CD14-positive monocyte (primary cell): ENCODE measurements at regions not wholly inside any gene's neighbourhood (a gene's known extent, or its start where the extent isn't known, plus 50 kb on each side); places are given as distances from the start of the nearest gene placed in this dataset.

Experiments used
- DNase-seq, 3 donors: peaks; one replicate each; pipeline ENCODE4 v3.0.0-alpha.2; 2011 to 2022
- H2AFZ ChIP-seq: 2 replicates; pipeline ENCODE4 v1.6.0; 2012; ENCODE audit warnings: mild to moderate bottlenecking, low read depth, low read length, inconsistent platforms; ENCODE audit not compliant: insufficient read depth, poor library complexity, severe bottlenecking
- H3K27ac ChIP-seq, 2 donors: 1 replicate in 1 of 2; 2 replicates in 1 of 2; pipeline ENCODE4 v1.5.1; 2012 to 2013; ENCODE audit warnings: low read length in 2 of 2, control low read depth in 1 of 2, inconsistent platforms in 1 of 2, low read depth in 1 of 2, mild to moderate bottlenecking in 1 of 2
- H3K27me3 ChIP-seq, 2 donors: one replicate each; pipeline versions ENCODE4 v1.6.0 to v1.6.1; 2011 to 2013; ENCODE audit warnings: low read length in 2 of 2; ENCODE audit not compliant: control insufficient read depth in 2 of 2, insufficient read depth in 2 of 2
- H3K36me3 ChIP-seq, 2 donors: replicated peaks in 1 of 2; 1 replicate in 1 of 2; 2 replicates in 1 of 2; pipeline versions ENCODE4 v1.5.1 to v1.6.1; 2012 to 2013; ENCODE audit warnings: low read length in 2 of 2, control low read depth in 1 of 2, inconsistent platforms in 1 of 2, mild to moderate bottlenecking in 1 of 2; ENCODE audit not compliant: insufficient read depth in 2 of 2, control insufficient read depth in 1 of 2
- H3K4me1 ChIP-seq, 2 donors: 1 replicate in 1 of 2; 2 replicates in 1 of 2; pipeline versions ENCODE4 v1.5.1 to v1.6.1; 2012 to 2013; ENCODE audit warnings: low read length in 2 of 2, control low read depth in 1 of 2, inconsistent platforms in 1 of 2, mild to moderate bottlenecking in 1 of 2, moderate library complexity in 1 of 2; ENCODE audit not compliant: insufficient read depth in 2 of 2, control insufficient read depth in 1 of 2
- H3K4me2 ChIP-seq: replicated peaks from 2 replicates; pipeline ENCODE3; 2012; ENCODE audit warnings: low read length, moderate library complexity, mild to moderate bottlenecking; ENCODE audit not compliant: poor library complexity, severe bottlenecking; ENCODE audit errors: extremely low read depth
- H3K4me3 ChIP-seq, 3 experiments: fragments of 200-600 bp in 1 of 3; sonication (generic) in 1 of 3; replicated peaks in 1 of 3; 1 replicate in 2 of 3; 2 replicates in 1 of 3; pipeline ENCODE4 v1.5.1; 2011 to 2013; ENCODE audit warnings: low read length in 3 of 3, mild to moderate bottlenecking in 3 of 3, control low read depth in 2 of 3, low read depth in 2 of 3, inconsistent platforms in 1 of 3, moderate library complexity in 1 of 3
- H3K79me2 ChIP-seq: 2 replicates; pipeline ENCODE4 v1.6.0; 2012; ENCODE audit warnings: mild to moderate bottlenecking, control low read depth, inconsistent platforms, low read length, moderate library complexity; ENCODE audit not compliant: insufficient read depth
- H3K9ac ChIP-seq: 2 replicates; pipeline ENCODE4 v1.6.0; 2017; ENCODE audit warnings: low read length, mild to moderate bottlenecking; ENCODE audit not compliant: insufficient read depth, poor library complexity, severe bottlenecking
- H3K9me3 ChIP-seq, 2 donors: replicated peaks in 1 of 2; 1 replicate in 1 of 2; 2 replicates in 1 of 2; pipeline versions ENCODE4 v1.5.1 to v1.6.1; 2012 to 2013; ENCODE audit warnings: low read length in 2 of 2, control low read depth in 1 of 2; ENCODE audit not compliant: control insufficient read depth in 1 of 2, insufficient read depth in 1 of 2
- H4K20me1 ChIP-seq: 2 replicates; pipeline ENCODE4 v1.6.0; 2012; ENCODE audit warnings: mild to moderate bottlenecking, low read length, control low read depth, moderate library complexity; ENCODE audit not compliant: insufficient read depth
- H3K27ac Mint-ChIP-seq, 7 donors: one replicate each; pipeline ENCODE4 v1.8.0; 2020; ENCODE audit warnings: mild to moderate bottlenecking in 7 of 7, mixed read lengths in 7 of 7, moderate library complexity in 6 of 7, inconsistent platforms in 2 of 7
- H3K27me3 Mint-ChIP-seq, 3 donors: one replicate each; pipeline ENCODE4 v1.8.0; 2021 to 2022; ENCODE audit warnings: low read depth in 3 of 3, mild to moderate bottlenecking in 3 of 3, mixed read lengths in 3 of 3, moderate library complexity in 3 of 3, inconsistent platforms in 1 of 3
- H3K36me3 Mint-ChIP-seq, 2 donors: one replicate each; pipeline ENCODE4 v1.8.0; 2020; ENCODE audit warnings: mixed read lengths in 2 of 2, inconsistent platforms in 1 of 2, mild to moderate bottlenecking in 1 of 2
- H3K4me1 Mint-ChIP-seq: one replicate; pipeline ENCODE4 v1.8.0; 2020; ENCODE audit warnings: mild to moderate bottlenecking, mixed read lengths
- H3K4me3 Mint-ChIP-seq, 2 donors: one replicate each; pipeline ENCODE4 v1.8.0; 2020; ENCODE audit warnings: mild to moderate bottlenecking in 2 of 2, mixed read lengths in 2 of 2, moderate library complexity in 1 of 2
- H3K9me3 Mint-ChIP-seq, 7 donors: one replicate each; pipeline ENCODE4 v1.8.0; 2020 to 2022; ENCODE audit warnings: mixed read lengths in 7 of 7, mild to moderate bottlenecking in 6 of 7, moderate library complexity in 6 of 7, inconsistent platforms in 2 of 7
- WGBS: methylation state at CpG from one replicate; pipeline ENCODE4 v1.1.5; 2013; ENCODE audit warnings: missing lambda C conversion rate; ENCODE audit not compliant: insufficient coverage; 5-methylcytosine and 5-hydroxymethylcytosine counted together
- intact Hi-C, 2 donors: fragments of 100-400 bp; cut with micrococcal nuclease; formaldehyde crosslinking; loops; one replicate each; pipeline versions ENCODE4 v1.15.0 to v1.15.1; 2023
- TF ChIP-seq, protein P1 (sequence below): fragments of 200-600 bp; IDR thresholded peaks from one replicate; pipeline ENCODE4 v1.8.0; 2022; ENCODE audit warnings: antibody characterized with exemption, mild to moderate bottlenecking

DNA sequence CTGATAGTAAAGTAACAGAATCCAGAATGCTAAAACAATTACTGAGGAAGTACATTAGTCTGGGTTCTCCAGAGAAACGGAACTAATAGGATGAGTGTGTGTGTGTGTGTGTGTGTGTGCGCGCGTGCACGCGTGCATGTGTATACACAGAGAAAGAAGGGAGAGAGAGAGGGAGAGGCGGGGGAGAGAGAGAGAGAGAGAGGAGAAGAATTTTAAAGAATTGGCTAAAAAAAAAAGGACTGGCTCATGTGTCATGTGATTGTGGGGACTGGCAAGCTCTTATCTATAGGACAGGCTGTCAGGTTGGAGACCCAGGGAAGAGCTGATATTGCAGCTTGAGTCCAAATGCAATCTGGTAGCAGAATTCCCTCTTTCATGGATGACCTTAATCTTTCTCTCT lies 976.2 kb upstream of the CDH2 start:
- Histone ChIP-seq H3K9ac (no peak overlapping the region), H3K4me2 (no peak overlapping the region), H3K27ac (no peak overlapping the region), H2AFZ (no peak overlapping the region), H3K9me3 (no peaks in the 10 kb centered on the region), H3K36me3 (no peaks in the 10 kb centered on the region), H4K20me1 (no peaks in the 10 kb centered on the region), H3K4me3 (peak overlapping the region in 1 of 3 experiments; percentile 25), H3K4me1 (peaks cover under 1 to 6% of the 10 kb centered on the region in 2 donors), H3K27me3 (no peaks in the 10 kb centered on the region), H3K79me2 (no peaks in the 10 kb centered on the region)
- Mint-ChIP-seq H3K4me3 (peak overlapping the region in 1 of 2 donors; percentile 40), H3K9me3 (peaks cover 0 to 4% (median 0%) of the 10 kb centered on the region in 7 donors), H3K4me1 (peaks cover 5% of the 10 kb centered on the region), H3K27ac (peak overlapping the region in 1 of 7 donors; percentile 2), H3K27me3 (peaks cover 0 to 3% (median 0%) of the 10 kb centered on the region in 3 donors), H3K36me3 (no peaks in the 10 kb centered on the region)
- 20% methylated on average over 7 of the region's 7 CpGs for WGBS
- TF ChIP-seq, protein P1, sequence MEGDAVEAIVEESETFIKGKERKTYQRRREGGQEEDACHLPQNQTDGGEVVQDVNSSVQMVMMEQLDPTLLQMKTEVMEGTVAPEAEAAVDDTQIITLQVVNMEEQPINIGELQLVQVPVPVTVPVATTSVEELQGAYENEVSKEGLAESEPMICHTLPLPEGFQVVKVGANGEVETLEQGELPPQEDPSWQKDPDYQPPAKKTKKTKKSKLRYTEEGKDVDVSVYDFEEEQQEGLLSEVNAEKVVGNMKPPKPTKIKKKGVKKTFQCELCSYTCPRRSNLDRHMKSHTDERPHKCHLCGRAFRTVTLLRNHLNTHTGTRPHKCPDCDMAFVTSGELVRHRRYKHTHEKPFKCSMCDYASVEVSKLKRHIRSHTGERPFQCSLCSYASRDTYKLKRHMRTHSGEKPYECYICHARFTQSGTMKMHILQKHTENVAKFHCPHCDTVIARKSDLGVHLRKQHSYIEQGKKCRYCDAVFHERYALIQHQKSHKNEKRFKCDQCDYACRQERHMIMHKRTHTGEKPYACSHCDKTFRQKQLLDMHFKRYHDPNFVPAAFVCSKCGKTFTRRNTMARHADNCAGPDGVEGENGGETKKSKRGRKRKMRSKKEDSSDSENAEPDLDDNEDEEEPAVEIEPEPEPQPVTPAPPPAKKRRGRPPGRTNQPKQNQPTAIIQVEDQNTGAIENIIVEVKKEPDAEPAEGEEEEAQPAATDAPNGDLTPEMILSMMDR, result no peak
- peak in 2 of 3 donors; percentile 12 to 24 for DNase-seq
- intact Hi-C loops, result no loop called here

DNA sequence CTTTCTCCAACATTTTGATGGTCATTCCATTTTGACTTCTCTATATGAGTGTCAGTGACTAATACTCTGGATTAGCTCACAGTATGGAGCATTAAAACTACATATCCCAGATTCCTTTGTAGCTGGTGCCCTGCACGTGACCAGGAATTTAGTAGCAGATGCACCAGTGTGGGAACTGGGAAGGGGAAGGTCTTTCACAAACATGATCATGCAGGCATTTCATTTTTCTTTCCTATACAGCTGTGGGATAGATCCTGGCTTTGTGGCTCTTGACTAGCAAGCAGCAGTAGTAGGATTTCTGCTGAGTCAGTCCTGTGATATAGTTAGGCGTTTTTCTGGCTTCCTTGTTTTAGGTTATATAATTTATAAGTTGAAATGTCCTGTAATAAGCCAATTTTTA lies 971.0 kb upstream of the CDH2 start:
- H2AFZ ChIP-seq, result peak overlapping the region; percentile 2
- peak in 2 of 3 donors; percentile 1 to 41 for DNase-seq
- no CpG with 5 or more reads among the region's 2 CpGs for WGBS

More for the DNA sequence above, 971.0 kb upstream of the CDH2 start:
- Mint-ChIP-seq H3K9me3 (peaks cover 0 to 5% (median 0%) of the 10 kb centered on the region in 7 donors), H3K4me3 (peak overlapping the region; percentile 14 to 58), H3K27ac (no peak overlapping the region), H3K27me3 (no peaks in the 10 kb centered on the region), H3K4me1 (peaks cover 6% of the 10 kb centered on the region), H3K36me3 (no peaks in the 10 kb centered on the region)
- no peak overlapping the region for H3K9ac ChIP-seq
- TF ChIP-seq, protein P1, result no peak
- no peaks in the 10 kb centered on the region for H3K79me2 ChIP-seq
- H3K27me3 ChIP-seq, result no peaks in the 10 kb centered on the region
- no peak overlapping the region for H3K27ac ChIP-seq
- no peaks in the 10 kb centered on the region for H4K20me1 ChIP-seq
- peak overlapping the region; percentile 37 for H3K4me2 ChIP-seq
- H3K4me1 ChIP-seq, result peaks cover 3% of the 10 kb centered on the region in 2 donors
- H3K4me3 ChIP-seq, result no peak overlapping the region
- intact Hi-C loops, result no loop called here
- H3K9me3 ChIP-seq, result no peaks in the 10 kb centered on the region
- H3K36me3 ChIP-seq, result no peaks in the 10 kb centered on the region
